HFF-Myc (cell line): ENCODE measurements at regions not wholly inside any gene's neighbourhood (a gene's known extent, or its start where the extent isn't known, plus 50 kb on each side); places are given as distances from the start of the nearest gene placed in this dataset.
"Not testable (repeated sequence)": the region's sequence is repeated elsewhere in the genome, so short reads cannot be mapped to it uniquely, and the experiment has no call there.

Experiments
- DNase-seq: peaks from one replicate; pipeline ENCODE4 v3.0.0-alpha.2; 2011; ENCODE audit warnings: low read depth; ENCODE audit errors: extremely low read depth
- H3K4me3 ChIP-seq: replicated peaks from 2 replicates; pipeline ENCODE4 v1.5.1; 2011; ENCODE audit warnings: low read depth, mild to moderate bottlenecking, control low read depth, low read length
- TF ChIP-seq, protein P1 (sequence below): IDR thresholded peaks from 2 replicates; pipeline ENCODE4 v1.5.1; 2012; ENCODE audit warnings: mild to moderate bottlenecking, low read depth, low read length, control low read depth; ENCODE audit errors: missing control alignments

DNA sequence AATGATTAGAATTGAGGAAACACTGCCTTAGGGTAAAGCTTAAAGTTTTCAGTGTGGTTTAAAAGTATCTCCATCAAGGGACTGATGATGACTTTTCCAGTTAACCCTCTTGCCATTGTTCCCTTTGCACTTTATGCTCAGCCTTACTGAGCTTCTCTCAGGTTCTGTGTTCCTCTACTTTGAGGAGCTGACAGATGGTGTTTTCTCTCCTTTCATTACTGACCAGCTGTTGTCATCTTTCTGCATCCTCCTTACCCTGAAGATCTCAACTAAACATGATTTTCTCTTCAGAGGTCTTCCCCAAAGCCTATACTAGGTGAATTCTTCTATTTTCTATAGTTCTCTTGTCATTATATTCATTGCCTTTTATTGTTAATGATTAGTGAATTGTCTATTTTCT lies 475.6 kb upstream of the SYNCRIP start:
- DNase-seq: no peak
- TF ChIP-seq, protein P1, sequence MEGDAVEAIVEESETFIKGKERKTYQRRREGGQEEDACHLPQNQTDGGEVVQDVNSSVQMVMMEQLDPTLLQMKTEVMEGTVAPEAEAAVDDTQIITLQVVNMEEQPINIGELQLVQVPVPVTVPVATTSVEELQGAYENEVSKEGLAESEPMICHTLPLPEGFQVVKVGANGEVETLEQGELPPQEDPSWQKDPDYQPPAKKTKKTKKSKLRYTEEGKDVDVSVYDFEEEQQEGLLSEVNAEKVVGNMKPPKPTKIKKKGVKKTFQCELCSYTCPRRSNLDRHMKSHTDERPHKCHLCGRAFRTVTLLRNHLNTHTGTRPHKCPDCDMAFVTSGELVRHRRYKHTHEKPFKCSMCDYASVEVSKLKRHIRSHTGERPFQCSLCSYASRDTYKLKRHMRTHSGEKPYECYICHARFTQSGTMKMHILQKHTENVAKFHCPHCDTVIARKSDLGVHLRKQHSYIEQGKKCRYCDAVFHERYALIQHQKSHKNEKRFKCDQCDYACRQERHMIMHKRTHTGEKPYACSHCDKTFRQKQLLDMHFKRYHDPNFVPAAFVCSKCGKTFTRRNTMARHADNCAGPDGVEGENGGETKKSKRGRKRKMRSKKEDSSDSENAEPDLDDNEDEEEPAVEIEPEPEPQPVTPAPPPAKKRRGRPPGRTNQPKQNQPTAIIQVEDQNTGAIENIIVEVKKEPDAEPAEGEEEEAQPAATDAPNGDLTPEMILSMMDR: no peak
- H3K4me3 ChIP-seq: no peak overlapping the region

DNA sequence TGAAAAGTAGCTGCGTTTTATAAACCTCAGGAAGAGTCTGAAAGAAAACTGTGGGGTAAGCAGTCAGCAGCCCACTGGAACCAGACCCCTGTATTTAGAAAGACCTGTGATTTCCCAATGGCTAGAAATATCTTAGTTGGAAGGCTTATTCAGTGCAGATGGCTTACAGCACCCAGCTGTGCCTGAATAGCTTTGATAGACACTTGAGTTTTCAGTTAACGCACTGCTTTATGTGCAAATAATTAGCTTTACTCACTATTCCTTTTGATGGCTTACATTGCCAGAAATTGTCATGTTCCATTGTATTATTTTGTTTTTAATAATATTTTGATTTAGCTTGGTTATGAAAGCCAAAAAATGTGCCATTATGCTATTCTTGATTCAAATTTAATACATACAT lies 465.3 kb upstream of the SYNCRIP start:
- H3K4me3 ChIP-seq: no peak overlapping the region
- TF ChIP-seq, protein P1: no peak
- no peak for DNase-seq

DNA sequence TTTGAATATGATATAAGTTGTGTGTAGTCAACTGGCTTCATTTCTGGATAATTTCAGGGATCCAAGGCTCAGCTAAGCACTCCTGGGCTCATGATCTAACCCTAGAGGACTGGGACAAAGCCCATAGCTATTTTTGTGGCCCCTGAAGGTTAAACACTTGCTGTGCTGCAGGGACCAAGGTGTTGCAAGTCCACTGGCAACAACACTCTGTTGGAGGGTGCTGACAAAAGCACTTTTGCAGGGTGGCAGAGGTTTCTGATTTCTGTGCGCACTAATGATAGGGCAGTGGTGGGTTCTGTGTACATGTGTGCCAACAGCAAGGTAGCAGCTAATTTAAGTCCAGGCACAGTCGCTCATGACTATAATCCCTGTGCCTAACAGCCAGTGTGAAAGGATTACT lies 445.3 kb upstream of the SYNCRIP start:
- no peak overlapping the region for H3K4me3 ChIP-seq
- TF ChIP-seq, protein P1: no peak
- DNase-seq: no peak

DNA sequence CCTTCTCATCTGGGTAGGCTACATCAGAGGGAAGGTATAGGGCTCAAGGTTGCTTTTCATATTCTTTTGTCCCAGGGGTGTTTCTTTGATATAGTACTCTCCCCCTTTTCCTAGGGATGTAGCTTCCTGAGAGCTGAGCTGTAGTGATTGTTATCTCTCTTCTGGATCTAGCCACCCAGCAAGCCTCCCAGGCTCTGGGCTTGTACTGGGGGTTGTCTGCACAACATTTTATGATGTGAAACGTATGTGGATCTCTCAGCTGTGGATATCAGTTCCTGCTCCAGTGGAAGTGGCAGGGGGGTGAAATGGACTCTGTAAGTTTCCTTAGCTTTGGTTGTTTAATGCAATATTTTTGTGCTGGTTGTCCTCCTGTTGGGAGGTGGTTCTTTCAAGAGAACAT lies 437.3 kb upstream of the SYNCRIP start:
- TF ChIP-seq, protein P1: no peak
- no peak for DNase-seq
- H3K4me3 ChIP-seq: no peak overlapping the region

DNA sequence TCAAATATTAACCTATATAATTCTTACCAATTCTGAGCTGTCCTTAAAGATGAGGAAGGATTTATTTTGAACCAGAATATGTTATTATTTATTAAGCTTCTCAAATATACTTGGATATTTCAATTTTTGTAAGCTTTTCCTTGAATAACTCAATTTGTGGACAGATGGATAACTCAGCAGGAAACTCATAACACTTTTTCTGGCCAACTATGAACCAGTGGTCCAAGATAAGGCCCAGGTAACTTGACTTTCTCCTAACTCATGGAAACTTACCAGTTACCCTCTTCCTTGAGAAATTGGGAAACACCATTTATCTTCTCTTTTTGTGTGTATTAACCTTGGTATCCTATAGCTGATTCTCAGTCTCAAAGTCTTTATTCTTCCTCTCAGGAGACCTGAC lies 427.5 kb upstream of the SYNCRIP start:
- TF ChIP-seq, protein P1: no peak
- no peak overlapping the region for H3K4me3 ChIP-seq
- DNase-seq: no peak

DNA sequence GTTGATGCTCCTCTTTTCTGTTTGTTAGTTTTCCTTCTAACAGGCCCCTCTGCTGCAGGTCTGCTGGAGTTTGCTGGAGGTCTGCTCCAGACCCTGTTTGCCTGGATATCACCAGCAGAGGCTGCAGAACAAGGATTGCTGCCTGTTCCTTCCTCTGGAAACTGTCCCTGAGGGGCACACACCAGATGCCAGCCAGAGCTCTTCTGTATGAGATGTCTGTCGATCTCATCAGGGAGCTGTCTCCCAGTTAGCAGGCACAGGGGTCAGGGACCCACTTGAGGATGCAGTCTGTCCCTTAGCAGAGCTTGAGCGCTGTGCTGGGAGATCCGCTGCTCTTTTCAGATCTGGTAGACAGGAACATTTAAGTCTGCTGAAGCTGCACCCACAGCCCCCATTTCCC lies 422.3 kb upstream of the SYNCRIP start:
- DNase-seq, H3K4me3 ChIP-seq: not testable (repeated sequence)

DNA sequence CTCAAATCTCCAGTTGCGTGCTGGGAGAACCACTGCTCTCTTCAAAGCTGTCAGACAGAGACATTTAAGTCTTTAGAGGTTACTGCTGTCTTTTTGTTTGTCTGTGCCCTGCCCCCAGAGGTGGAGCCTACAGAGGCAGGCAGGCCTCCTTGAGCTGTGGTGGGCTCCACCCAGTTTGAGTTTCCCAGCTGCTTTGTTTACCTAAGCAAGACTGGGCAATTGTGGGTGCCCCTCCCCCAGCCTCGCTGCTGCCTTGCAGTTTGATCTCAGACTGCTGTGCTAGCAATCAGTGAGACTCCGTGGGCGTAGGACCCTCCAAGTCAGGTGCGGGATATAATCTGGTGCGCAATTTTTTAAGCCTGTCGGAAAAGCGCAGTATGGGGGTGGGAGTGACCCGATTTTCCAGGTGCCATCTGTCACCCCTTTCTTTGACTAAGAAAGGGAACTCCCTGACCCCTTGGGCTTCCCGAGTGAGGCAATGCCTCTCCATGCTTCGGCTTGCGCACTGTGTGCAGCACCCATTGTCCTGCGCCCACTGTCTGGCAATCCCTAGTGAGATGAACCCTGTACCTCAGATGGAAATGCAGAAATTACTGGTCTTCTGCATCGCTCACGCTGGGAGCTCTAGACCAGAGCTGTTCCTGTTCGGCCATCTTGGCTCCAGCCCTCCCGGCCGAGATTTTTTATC lies 414.8 kb upstream of the SYNCRIP start:
- not testable (repeated sequence) for DNase-seq, H3K4me3 ChIP-seq

DNA sequence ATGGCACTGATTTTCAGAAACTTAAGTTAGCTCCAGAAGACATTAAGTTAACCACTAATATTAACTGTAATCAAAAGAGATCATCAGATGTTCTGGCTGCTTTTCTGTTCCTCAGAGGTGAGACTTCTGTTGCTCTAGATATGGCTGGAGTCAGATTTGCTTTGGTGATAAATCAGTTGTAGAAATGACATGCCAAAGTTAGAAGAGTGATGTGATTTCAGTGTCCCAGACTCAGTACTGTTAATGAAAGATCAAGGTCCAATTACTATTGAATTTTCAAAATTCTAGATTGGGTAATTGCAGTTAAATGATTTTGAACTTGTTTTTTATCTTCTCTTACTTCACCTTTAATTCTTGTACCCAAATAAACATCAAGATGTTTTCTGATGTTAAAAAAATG lies 402.4 kb upstream of the SYNCRIP start:
- no peak for DNase-seq
- no peak overlapping the region for H3K4me3 ChIP-seq
- TF ChIP-seq, protein P1: no peak
